Endothelial cell of umbilical vein (primary cell): ENCODE measurements at regions not wholly inside any gene's neighbourhood (a gene's known extent, or its start where the extent isn't known, plus 50 kb on each side); places are given as distances from the start of the nearest gene placed in this dataset.

Source experiments
- BruUV-seq: library from RNA; stranded (reverse); fragments of 400-500 nt; replicated peaks from 2 replicates; lab custom pipeline; 2021; lab: Mats Ljungman, UMichigan
- CTCF ChIA-PET: fragments of 300-600, 350-600 bp; sonication (Branson Sonifier 250); formaldehyde crosslinking; loops from one replicate; lab custom pipeline; 2021; ENCODE audit warnings: antibody characterized with exemption, inconsistent platforms; lab: Charles Lee
- POLR2A ChIA-PET: fragments of 300-600, 350-600 bp; sonication (Branson Sonifier 250); formaldehyde crosslinking; loops from one replicate; lab custom pipeline; 2021; ENCODE audit warnings: antibody characterized with exemption, inconsistent platforms; lab: Charles Lee
- DNase-seq: peaks from one replicate; pipeline ENCODE4 v3.0.0-alpha.2; 2011; ENCODE audit warnings: low read depth, low spot score
- FAIRE-seq: peaks from 2 replicates; lab custom pipeline; 2011; peaks lifted over from hg19 to GRCh38; lab: Jason Lieb, UNC
- H2AFZ ChIP-seq: 2 replicates; pipeline ENCODE4 v1.6.0; 2012; ENCODE audit warnings: low read depth, low read length, control low read depth, inconsistent platforms
- H3K27ac ChIP-seq: 2 replicates; pipeline ENCODE4 v1.5.1; 2011; ENCODE audit warnings: low read depth, mild to moderate bottlenecking, control low read depth, low read length, moderate library complexity; ENCODE audit not compliant: insufficient read depth
- H3K27me3 ChIP-seq, 2 experiments: 2 replicates each; pipeline versions ENCODE4 v1.6.0 to v1.6.1; 2011; ENCODE audit warnings: low read length in 2 of 2, mixed read lengths in 1 of 2; ENCODE audit not compliant: control insufficient read depth in 2 of 2, insufficient read depth in 2 of 2
- H3K36me3 ChIP-seq, 2 experiments: 2 replicates in 1 of 2; 3 replicates in 1 of 2; pipeline ENCODE4 v1.5.1; 2011; ENCODE audit warnings: low read length in 2 of 2, mild to moderate bottlenecking in 1 of 2, moderate library complexity in 1 of 2; ENCODE audit not compliant: control insufficient read depth in 2 of 2, insufficient read depth in 2 of 2; ENCODE audit errors: extremely low read depth in 1 of 2
- H3K4me1 ChIP-seq: 3 replicates; pipeline ENCODE4 v1.5.1; 2011; ENCODE audit warnings: mild to moderate bottlenecking, low read length; ENCODE audit not compliant: control insufficient read depth, insufficient read depth; ENCODE audit errors: extremely low read depth
- H3K4me2 ChIP-seq: 2 replicates; pipeline ENCODE4 v1.6.1; 2011; ENCODE audit warnings: low read length, control low read depth, mixed read lengths; ENCODE audit not compliant: insufficient read depth
- H3K4me3 ChIP-seq, 3 experiments: fragments of 200-600 bp in 1 of 3; sonication (generic), shearing (Covaris generic) in 1 of 3; replicated peaks in 1 of 3; 2 replicates each; pipeline ENCODE4 v1.5.1; 2011 to 2016; ENCODE audit warnings: control low read depth in 3 of 3, low read length in 3 of 3, mild to moderate bottlenecking in 2 of 3, inconsistent platforms in 1 of 3, low read depth in 1 of 3, moderate library complexity in 1 of 3; ENCODE audit not compliant: insufficient read depth in 1 of 3
- H3K79me2 ChIP-seq: 2 replicates; pipeline ENCODE4 v1.6.0; 2012; ENCODE audit warnings: low read length, inconsistent platforms; ENCODE audit not compliant: control insufficient read depth, insufficient read depth
- H3K9ac ChIP-seq: replicated peaks from 2 replicates; pipeline ENCODE3; 2011; ENCODE audit warnings: low read length, control low read depth; ENCODE audit not compliant: insufficient read depth; ENCODE audit errors: extremely low read depth
- H3K9me1 ChIP-seq: replicated peaks from 3 replicates; pipeline ENCODE4 v1.6.0; 2011; ENCODE audit warnings: mild to moderate bottlenecking, low read length; ENCODE audit not compliant: control insufficient read depth, insufficient read depth; ENCODE audit errors: extremely low read depth
- H3K9me3 ChIP-seq: replicated peaks from 2 replicates; pipeline ENCODE4 v1.5.1; 2012; ENCODE audit warnings: low read length, inconsistent platforms; ENCODE audit not compliant: control insufficient read depth, insufficient read depth
- H4K20me1 ChIP-seq: replicated peaks from 2 replicates; pipeline ENCODE3; 2011; ENCODE audit warnings: mild to moderate bottlenecking, low read length; ENCODE audit not compliant: control insufficient read depth, insufficient read depth; ENCODE audit errors: extremely low read depth
- EZH2 ChIP-seq: IDR thresholded peaks from 2 replicates; pipeline ENCODE4 v1.6.1; 2012; ENCODE audit warnings: borderline replicate concordance, low read depth, mild to moderate bottlenecking, moderate library complexity, low read length, inconsistent platforms; ENCODE audit not compliant: severe bottlenecking
- FOS ChIP-seq: IDR thresholded peaks from 2 replicates; pipeline ENCODE4 v1.6.1; 2011; ENCODE audit warnings: mild to moderate bottlenecking, low read length, moderate library complexity, borderline replicate concordance; ENCODE audit not compliant: insufficient read depth
- GATA2 ChIP-seq: IDR thresholded peaks from 2 replicates; pipeline ENCODE4 v1.7.0; 2011; ENCODE audit warnings: low read depth, mild to moderate bottlenecking, moderate library complexity, mixed read lengths, low read length; ENCODE audit not compliant: insufficient read length, insufficient read depth
- JUN ChIP-seq: IDR thresholded peaks from 2 replicates; pipeline ENCODE4 v1.6.1; 2011; ENCODE audit warnings: borderline replicate concordance, low read depth; ENCODE audit not compliant: insufficient read length, insufficient read depth
- MYC ChIP-seq: IDR thresholded peaks from one replicate; pipeline ENCODE4 v1.6.1; 2011; ENCODE audit warnings: mild to moderate bottlenecking, low read depth, low read length
- POLR2A ChIP-seq: IDR thresholded peaks from 2 replicates; pipeline ENCODE4 v1.6.1; 2012; ENCODE audit warnings: low read depth, mild to moderate bottlenecking, control low read depth, low read length
- POLR2AphosphoS5 ChIP-seq: IDR thresholded peaks from 2 replicates; pipeline ENCODE4 v1.6.1; 2012; ENCODE audit warnings: low read depth, mild to moderate bottlenecking, control low read depth, low read length, moderate library complexity; ENCODE audit not compliant: insufficient read depth
- dilution Hi-C: fragments of 300-500 bp; cut with MboI; formaldehyde crosslinking; loops from one replicate; pipeline ENCODE4 v1.15.0; 2019; ENCODE audit warnings: low sequenced_read_pairs; ENCODE audit not compliant: extremely low pct_ligation_motif_present
- intact Hi-C: fragments of 100-400 bp; cut with micrococcal nuclease; formaldehyde crosslinking; loops from one replicate; pipeline ENCODE4 v1.10.0; 2022
- TF ChIP-seq, protein P1 (sequence below), 2 donors: IDR thresholded peaks; 1 replicate in 1 of 2; 2 replicates in 1 of 2; pipeline ENCODE4 v1.5.1; 2011; ENCODE audit warnings: low read length in 2 of 2, mild to moderate bottlenecking in 2 of 2, moderate library complexity in 2 of 2, control low read depth in 1 of 2, inconsistent platforms in 1 of 2, low read depth in 1 of 2; ENCODE audit not compliant: insufficient read depth in 1 of 2; ENCODE audit errors: extremely low read depth in 1 of 2
- TF ChIP-seq, protein P2 (sequence below): IDR thresholded peaks from 2 replicates; pipeline ENCODE4 v1.6.1; 2011; ENCODE audit not compliant: insufficient read depth, insufficient read length

DNA sequence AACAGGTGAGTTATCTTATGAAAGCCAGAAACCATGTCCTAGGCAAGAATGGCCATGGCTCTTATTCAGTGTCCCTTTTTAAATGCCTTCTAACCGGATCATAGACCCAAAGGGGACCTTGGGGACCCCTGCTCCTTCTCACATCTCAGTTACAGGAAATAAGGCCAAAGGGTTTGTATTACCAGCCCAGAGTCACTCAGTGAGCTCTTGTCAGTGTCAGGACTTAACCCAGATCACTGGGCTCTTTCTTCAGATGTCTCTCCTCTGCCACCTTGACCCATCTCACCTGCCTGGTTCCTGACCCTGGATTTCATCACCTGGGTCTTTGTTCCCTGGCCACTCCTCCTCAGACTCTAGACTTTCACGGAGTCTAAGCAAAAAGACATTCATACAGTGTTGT, 556.7 kb downstream of the CMPK2 start:
- no peaks in the 10 kb centered on the region for H3K79me2 ChIP-seq
- no peaks in the 10 kb centered on the region for H3K36me3 ChIP-seq
- no peak overlapping the region for H3K4me3 ChIP-seq
- no peak for DNase-seq
- no peaks in the 10 kb centered on the region for H3K27me3 ChIP-seq
- intact Hi-C loops (no loop called here), dilution Hi-C loops (no loop called here)
- H2AFZ ChIP-seq, result no peak overlapping the region
- POLR2A ChIA-PET, result no interaction called here
- no peak overlapping the region for H3K4me2 ChIP-seq
- H4K20me1 ChIP-seq, result no peaks in the 10 kb centered on the region
- FAIRE-seq, result no peak
- H3K9me3 ChIP-seq, result peaks cover 12% of the 10 kb centered on the region
- H3K27ac ChIP-seq, result no peak overlapping the region
- TF ChIP-seq FOS (no peak), GATA2 (no peak), JUN (no peak), POLR2AphosphoS5 (no peak), POLR2A (no peak), EZH2 (no peak), MYC (no peak)
- TF ChIP-seq, protein P1, sequence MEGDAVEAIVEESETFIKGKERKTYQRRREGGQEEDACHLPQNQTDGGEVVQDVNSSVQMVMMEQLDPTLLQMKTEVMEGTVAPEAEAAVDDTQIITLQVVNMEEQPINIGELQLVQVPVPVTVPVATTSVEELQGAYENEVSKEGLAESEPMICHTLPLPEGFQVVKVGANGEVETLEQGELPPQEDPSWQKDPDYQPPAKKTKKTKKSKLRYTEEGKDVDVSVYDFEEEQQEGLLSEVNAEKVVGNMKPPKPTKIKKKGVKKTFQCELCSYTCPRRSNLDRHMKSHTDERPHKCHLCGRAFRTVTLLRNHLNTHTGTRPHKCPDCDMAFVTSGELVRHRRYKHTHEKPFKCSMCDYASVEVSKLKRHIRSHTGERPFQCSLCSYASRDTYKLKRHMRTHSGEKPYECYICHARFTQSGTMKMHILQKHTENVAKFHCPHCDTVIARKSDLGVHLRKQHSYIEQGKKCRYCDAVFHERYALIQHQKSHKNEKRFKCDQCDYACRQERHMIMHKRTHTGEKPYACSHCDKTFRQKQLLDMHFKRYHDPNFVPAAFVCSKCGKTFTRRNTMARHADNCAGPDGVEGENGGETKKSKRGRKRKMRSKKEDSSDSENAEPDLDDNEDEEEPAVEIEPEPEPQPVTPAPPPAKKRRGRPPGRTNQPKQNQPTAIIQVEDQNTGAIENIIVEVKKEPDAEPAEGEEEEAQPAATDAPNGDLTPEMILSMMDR (IDR thresholded peaks at IDR 0.05; ENCODE audit: extremely low read depth in 1 of 2, insufficient read depth in 1 of 2, low read depth in 1 of 2, low read length in 2 of 2), result no peak
- TF ChIP-seq, protein P2, sequence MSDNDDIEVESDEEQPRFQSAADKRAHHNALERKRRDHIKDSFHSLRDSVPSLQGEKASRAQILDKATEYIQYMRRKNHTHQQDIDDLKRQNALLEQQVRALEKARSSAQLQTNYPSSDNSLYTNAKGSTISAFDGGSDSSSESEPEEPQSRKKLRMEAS, result no peak
- CTCF ChIA-PET, result no interaction called here
- no peak overlapping the region for H3K9ac ChIP-seq
- no peaks in the 10 kb centered on the region for H3K9me1 ChIP-seq
- BruUV-seq, result no TSS peak
- H3K4me1 ChIP-seq, result no peaks in the 10 kb centered on the region
